ENCODE measurements at regions not wholly inside any gene's neighbourhood (a gene's known extent, or its start where the extent isn't known, plus 50 kb on each side); places are given as distances from the start of the nearest gene placed in this dataset.

GRCh38 chr6:170090561-170090960, 200.3 kb downstream of the DLL1 start:
- TF ChIP-seq GATA3 (IDR thresholded peaks at IDR 0.05; ENCODE audit: low read depth, low read length) (no peak), GATA2 (IDR thresholded peaks at IDR 0.05; ENCODE audit: low read depth, low read length) (no peak)
